GM23338 (cell line): ENCODE measurements at regions not wholly inside any gene's neighbourhood (a gene's known extent, or its start where the extent isn't known, plus 50 kb on each side); places are given as distances from the start of the nearest gene placed in this dataset.

Experiments
- ATAC-seq: fragments of 200-7000 bp; cut with Tn5 transposase; 3 replicates; pipeline ENCODE4 v1.9.1; 2020
- DNase-seq: peaks from one replicate; pipeline ENCODE4 v3.0.0-alpha.2; 2015; ENCODE audit warnings: low spot score
- H2AFZ ChIP-seq: fragments of 200-600 bp; sonication (generic); 2 replicates; pipeline ENCODE4 v1.8.0; 2016; ENCODE audit warnings: antibody characterized with exemption, mild to moderate bottlenecking, moderate library complexity
- H3F3A ChIP-seq: fragments of 200-600 bp; sonication (generic); replicated peaks from 2 replicates; pipeline ENCODE4 v1.8.0; 2017; ENCODE audit warnings: antibody characterized with exemption, mixed run types, low read depth
- H3K27ac ChIP-seq: fragments of 200-600 bp; sonication (generic); 2 replicates; pipeline ENCODE4 v1.6.1; 2016; ENCODE audit warnings: low read depth
- H3K27me3 ChIP-seq: fragments of 200-600 bp; sonication (generic); 2 replicates; pipeline ENCODE4 v1.8.0; 2016; ENCODE audit warnings: mild to moderate bottlenecking, mixed run types, moderate library complexity; ENCODE audit not compliant: insufficient read depth
- H3K36me3 ChIP-seq: fragments of 200-600 bp; sonication (generic); 2 replicates; pipeline ENCODE4 v1.8.0; 2016; ENCODE audit warnings: mild to moderate bottlenecking; ENCODE audit not compliant: insufficient read depth
- H3K4me1 ChIP-seq: fragments of 200-600 bp; sonication (generic); 2 replicates; pipeline ENCODE4 v1.8.0; 2016; ENCODE audit warnings: mild to moderate bottlenecking, moderate library complexity; ENCODE audit not compliant: insufficient read depth
- H3K4me2 ChIP-seq: fragments of 200-600 bp; sonication (generic); 2 replicates; pipeline ENCODE4 v1.7.1; 2017; ENCODE audit warnings: mixed run types
- H3K4me3 ChIP-seq: fragments of 200-600 bp; sonication (generic); 2 replicates; pipeline ENCODE4 v1.6.1; 2016; ENCODE audit warnings: mixed run types
- H3K79me2 ChIP-seq: fragments of 200-600 bp; sonication (generic); replicated peaks from 2 replicates; pipeline ENCODE4 v1.8.0; 2017; ENCODE audit warnings: mild to moderate bottlenecking; ENCODE audit not compliant: insufficient read depth
- H3K9me2 ChIP-seq: fragments of 200-600 bp; sonication (generic); 2 replicates; pipeline ENCODE4 v1.8.0; 2017; ENCODE audit not compliant: insufficient read depth
- H4K20me1 ChIP-seq: fragments of 200-600 bp; sonication (generic); replicated peaks from 2 replicates; pipeline ENCODE4 v1.8.0; 2017; ENCODE audit warnings: mild to moderate bottlenecking; ENCODE audit not compliant: insufficient read depth
- H3K27ac Mint-ChIP-seq: 2 replicates; pipeline ENCODE4 v1.8.0; 2020; ENCODE audit warnings: inconsistent platforms, mild to moderate bottlenecking, moderate library complexity, mixed read lengths
- H3K27me3 Mint-ChIP-seq: 3 replicates; pipeline ENCODE4 v1.8.0; 2022; ENCODE audit warnings: low read depth, mild to moderate bottlenecking, moderate library complexity, mixed read lengths, inconsistent platforms; ENCODE audit not compliant: insufficient read depth, poor library complexity
- H3K36me3 Mint-ChIP-seq: 3 replicates; pipeline ENCODE4 v1.8.0; 2021; ENCODE audit warnings: low read depth, mild to moderate bottlenecking, inconsistent platforms, moderate library complexity, mixed read lengths
- H3K4me1 Mint-ChIP-seq: 3 replicates; pipeline ENCODE4 v1.8.0; 2020; ENCODE audit warnings: mild to moderate bottlenecking, inconsistent platforms, mixed read lengths
- H3K4me3 Mint-ChIP-seq: 3 replicates; pipeline ENCODE4 v1.8.0; 2021; ENCODE audit warnings: moderate library complexity, mild to moderate bottlenecking, inconsistent platforms, mixed read lengths
- H3K9me3 Mint-ChIP-seq: 3 replicates; pipeline ENCODE4 v1.8.0; 2020; ENCODE audit warnings: moderate library complexity, mild to moderate bottlenecking, inconsistent platforms, mixed read lengths
- CREB1 ChIP-seq: fragments of 250-450 bp; sonication (Bioruptor Pico); IDR thresholded peaks from 2 replicates; pipeline ENCODE4 v1.5.0; 2020; ENCODE audit warnings: low read depth, mild to moderate bottlenecking, moderate library complexity
- CTCF ChIP-seq, 2 experiments: fragments of 200-600 bp in 1 of 2; sonication (generic) in 1 of 2; conservative IDR thresholded peaks; 2 replicates each; pipeline versions ENCODE4 v1.5.1 to v1.6.1; 2016 to 2017; ENCODE audit warnings: antibody characterized with exemption in 2 of 2, low read depth in 2 of 2, mild to moderate bottlenecking in 2 of 2, moderate library complexity in 1 of 2
- ETS1 ChIP-seq: IDR thresholded peaks from 2 replicates; pipeline ENCODE4 v1.6.1; 2016; ENCODE audit warnings: antibody characterized with exemption
- EZH2 ChIP-seq: fragments of 200-600 bp; sonication (generic); IDR thresholded peaks from one replicate; pipeline ENCODE4 v1.8.0; 2017; ENCODE audit warnings: antibody characterized with exemption, mild to moderate bottlenecking, low read depth; ENCODE audit not compliant: unreplicated experiment
- EZH2phosphoT487 ChIP-seq: fragments of 200-600 bp; sonication (generic); IDR thresholded peaks from one replicate; pipeline ENCODE4 v1.8.1; 2018; ENCODE audit warnings: antibody characterized with exemption; ENCODE audit not compliant: unreplicated experiment
- JUNB ChIP-seq: IDR thresholded peaks from one replicate; pipeline ENCODE4 v1.6.1; 2016; ENCODE audit warnings: antibody characterized with exemption; ENCODE audit not compliant: unreplicated experiment
- REST ChIP-seq: IDR thresholded peaks from one replicate; pipeline ENCODE4 v1.6.1; 2018; ENCODE audit warnings: antibody characterized with exemption; ENCODE audit not compliant: unreplicated experiment
- STAT1 ChIP-seq: IDR thresholded peaks from one replicate; pipeline ENCODE4 v1.6.1; 2016; ENCODE audit warnings: antibody characterized with exemption; ENCODE audit not compliant: unreplicated experiment
- ZNF114 ChIP-seq: fragments of 250-450 bp; sonication (Bioruptor Pico); IDR thresholded peaks from 2 replicates; pipeline ENCODE4 v1.5.0; 2020; ENCODE audit warnings: mild to moderate bottlenecking, moderate library complexity
- ZNF331 ChIP-seq: fragments of 250-450 bp; sonication (Bioruptor Pico); IDR thresholded peaks from 2 replicates; pipeline ENCODE4 v1.5.0; 2020; ENCODE audit warnings: low read depth, mild to moderate bottlenecking, moderate library complexity
- ZNF462 ChIP-seq: fragments of 250-450 bp; sonication (Bioruptor Pico); IDR thresholded peaks from 2 replicates; pipeline ENCODE4 v1.5.0; 2020; ENCODE audit warnings: mild to moderate bottlenecking, moderate library complexity

- TF ChIP-seq ETS1 (no peak), REST (no peak), ZNF331 (CRISPR knock-in tag) (no peak), CTCF (conservative IDR thresholded peaks at IDR 0.05; ENCODE audit: low read depth in 2 of 2) (peak in 1 of 2 experiments; percentile 32; a peak in 1 of 4 replicates), CREB1 (CRISPR knock-in tag) (no peak), ZNF114 (CRISPR knock-in tag) (no peak), STAT1 (no peak), EZH2 (no peak), JUNB (no peak), EZH2phosphoT487 (no peak)
Measured at GRCh38 chr11:31997955-31998354, 92.9 kb upstream of the RCN1 start (continued).

GRCh38 chr11:31996159-31996881 is 94.6 kb upstream of the RCN1 start:
- Histone ChIP-seq H3K27ac (no peak overlapping the region), H4K20me1 (no peaks in the 10 kb centered on the region), H3K4me1 (no peaks in the 10 kb centered on the region), H3K79me2 (no peaks in the 10 kb centered on the region), H2AFZ (no peak overlapping the region), H3K4me3 (no peak overlapping the region), H3K9me2 (no peaks in the 10 kb centered on the region), H3F3A (no peaks in the 10 kb centered on the region), H3K4me2 (no peak overlapping the region), H3K36me3 (no peaks in the 10 kb centered on the region), H3K27me3 (no peaks in the 10 kb centered on the region)
- Mint-ChIP-seq H3K27ac (no peak overlapping the region), H3K9me3 (no peaks in the 10 kb centered on the region), H3K4me3 (no peak overlapping the region), H3K4me1 (no peaks in the 10 kb centered on the region), H3K27me3 (no peaks in the 10 kb centered on the region), H3K36me3 (no peaks in the 10 kb centered on the region)
- no peak for DNase-seq
- no peak for ATAC-seq
- no peak for TF ChIP-seq EZH2
- TF ChIP-seq JUNB, result no peak
- TF ChIP-seq ZNF462 (CRISPR knock-in tag), result no peak
